GM12875 (cell line): ENCODE measurements at regions not wholly inside any gene's neighbourhood (a gene's known extent, or its start where the extent isn't known, plus 50 kb on each side); places are given as distances from the start of the nearest gene placed in this dataset.

Experiments
- H3K4me3 ChIP-seq: one replicate; pipeline ENCODE4 v1.5.1; 2011; ENCODE audit warnings: low read depth, low read length, control low read depth
- CTCF ChIP-seq: IDR thresholded peaks from 2 replicates; pipeline ENCODE4 v1.5.1; 2011; ENCODE audit warnings: low read depth, mild to moderate bottlenecking, control low read depth, inconsistent platforms, low read length, moderate library complexity, borderline replicate concordance; ENCODE audit not compliant: insufficient read depth

- no peak for TF ChIP-seq CTCF
- no peak overlapping the region for H3K4me3 ChIP-seq
These were observed 176.1 kb downstream of the KTN1 start for GRCh38 chr14:55756078-55756477.

- no peak for TF ChIP-seq CTCF
- no peak overlapping the region for H3K4me3 ChIP-seq
These were observed 176.6 kb downstream of the KTN1 start for GRCh38 chr14:55756557-55756956.

GRCh38 chr14:55758796-55759195 is 178.8 kb downstream of the KTN1 start:
- TF ChIP-seq CTCF: no peak
- H3K4me3 ChIP-seq: no peak overlapping the region

- TF ChIP-seq CTCF: no peak
- no peak overlapping the region for H3K4me3 ChIP-seq
These were observed 181.0 kb downstream of the KTN1 start for GRCh38 chr14:55760789-55761566.

- TF ChIP-seq CTCF: no peak
- H3K4me3 ChIP-seq: no peak overlapping the region
These were observed 181.6 kb downstream of the KTN1 start for GRCh38 chr14:55761651-55762050.

- no peak overlapping the region for H3K4me3 ChIP-seq
- no peak for TF ChIP-seq CTCF
These were observed 182.7 kb downstream of the KTN1 start for GRCh38 chr14:55762595-55763232.

GRCh38 chr14:55764784-55765183 is 184.8 kb downstream of the KTN1 start:
- H3K4me3 ChIP-seq: no peak overlapping the region
- TF ChIP-seq CTCF: no peak
